ENCODE measurements at regions not wholly inside any gene's neighbourhood (a gene's known extent, or its start where the extent isn't known, plus 50 kb on each side); places are given as distances from the start of the nearest gene placed in this dataset.

GRCh38 chr5:8884029-8884428 lies 661.8 kb downstream of the SEMA5A start:
- H3K9me3 ChIP-seq (ENCODE audit: control insufficient read depth in 1 of 2, low read length in 2 of 2) = peaks cover 0 to 6% of the 10 kb centered on the region in 2 donors
- H3K4me3 ChIP-seq (ENCODE audit: low read depth in 1 of 2, low read length in 2 of 2) = no peak overlapping the region
- H3K4me1 ChIP-seq (ENCODE audit: control insufficient read depth in 1 of 2, insufficient read depth in 2 of 2, low read length in 2 of 2) = no peaks in the 10 kb centered on the region
- H3K27ac ChIP-seq (ENCODE audit: low read length) = no peak overlapping the region
- H3K36me3 ChIP-seq (ENCODE audit: control insufficient read depth in 1 of 2, insufficient read depth in 2 of 2, low read length in 2 of 2) = no peaks in the 10 kb centered on the region
- H3K27me3 ChIP-seq (ENCODE audit: low read depth, low read length) = no peaks in the 10 kb centered on the region

GRCh38 chr5:8892926-8893325 lies 652.9 kb downstream of the SEMA5A start:
- Histone ChIP-seq H3K27ac (ENCODE audit: low read length) (no peak overlapping the region), H3K36me3 (ENCODE audit: control insufficient read depth in 1 of 2, insufficient read depth in 2 of 2, low read length in 2 of 2) (no peaks in the 10 kb centered on the region), H3K4me3 (ENCODE audit: low read depth in 1 of 2, low read length in 2 of 2) (no peak overlapping the region), H3K27me3 (ENCODE audit: low read depth, low read length) (no peaks in the 10 kb centered on the region), H3K4me1 (ENCODE audit: control insufficient read depth in 1 of 2, insufficient read depth in 2 of 2, low read length in 2 of 2) (no peaks in the 10 kb centered on the region), H3K9me3 (ENCODE audit: control insufficient read depth in 1 of 2, low read length in 2 of 2) (no peaks in the 10 kb centered on the region)

- no peaks in the 10 kb centered on the region for H3K4me1 ChIP-seq (ENCODE audit: control insufficient read depth in 1 of 2, insufficient read depth in 2 of 2, low read length in 2 of 2)
- H3K4me3 ChIP-seq (ENCODE audit: low read depth in 1 of 2, low read length in 2 of 2) = no peak overlapping the region
- H3K27me3 ChIP-seq (ENCODE audit: low read depth, low read length) = no peaks in the 10 kb centered on the region
- no peak overlapping the region for H3K27ac ChIP-seq (ENCODE audit: low read length)
- H3K36me3 ChIP-seq (ENCODE audit: control insufficient read depth in 1 of 2, insufficient read depth in 2 of 2, low read length in 2 of 2) = no peaks in the 10 kb centered on the region
- no peaks in the 10 kb centered on the region for H3K9me3 ChIP-seq (ENCODE audit: control insufficient read depth in 1 of 2, low read length in 2 of 2)
These were observed 651.8 kb downstream of the SEMA5A start for GRCh38 chr5:8894031-8894430.

GRCh38 chr5:8895062-8895461 lies 650.8 kb downstream of the SEMA5A start:
- no peaks in the 10 kb centered on the region for H3K27me3 ChIP-seq (ENCODE audit: low read depth, low read length)
- no peaks in the 10 kb centered on the region for H3K36me3 ChIP-seq (ENCODE audit: control insufficient read depth in 1 of 2, insufficient read depth in 2 of 2, low read length in 2 of 2)
- H3K9me3 ChIP-seq (ENCODE audit: control insufficient read depth in 1 of 2, low read length in 2 of 2) = no peaks in the 10 kb centered on the region
- no peaks in the 10 kb centered on the region for H3K4me1 ChIP-seq (ENCODE audit: control insufficient read depth in 1 of 2, insufficient read depth in 2 of 2, low read length in 2 of 2)
- H3K4me3 ChIP-seq (ENCODE audit: low read depth in 1 of 2, low read length in 2 of 2) = no peak overlapping the region
- H3K27ac ChIP-seq (ENCODE audit: low read length) = no peak overlapping the region

- H3K4me1 ChIP-seq (ENCODE audit: control insufficient read depth in 1 of 2, insufficient read depth in 2 of 2, low read length in 2 of 2) = no peaks in the 10 kb centered on the region
- H3K27ac ChIP-seq (ENCODE audit: low read length) = no peak overlapping the region
- no peaks in the 10 kb centered on the region for H3K27me3 ChIP-seq (ENCODE audit: low read depth, low read length)
- no peaks in the 10 kb centered on the region for H3K9me3 ChIP-seq (ENCODE audit: control insufficient read depth in 1 of 2, low read length in 2 of 2)
- no peak overlapping the region for H3K4me3 ChIP-seq (ENCODE audit: low read depth in 1 of 2, low read length in 2 of 2)
- H3K36me3 ChIP-seq (ENCODE audit: control insufficient read depth in 1 of 2, insufficient read depth in 2 of 2, low read length in 2 of 2) = no peaks in the 10 kb centered on the region
These were observed 650.3 kb downstream of the SEMA5A start for GRCh38 chr5:8895599-8895998.

- Histone ChIP-seq H3K4me3 (ENCODE audit: low read depth in 1 of 2, low read length in 2 of 2) (no peak overlapping the region), H3K27me3 (ENCODE audit: low read depth, low read length) (no peaks in the 10 kb centered on the region), H3K27ac (ENCODE audit: low read length) (no peak overlapping the region)
These were observed 648.6 kb downstream of the SEMA5A start for GRCh38 chr5:8897316-8897715.

GRCh38 chr5:8905021-8905420 lies 640.9 kb downstream of the SEMA5A start:
- Histone ChIP-seq H3K9me3 (ENCODE audit: control insufficient read depth in 1 of 2, low read length in 2 of 2) (no peaks in the 10 kb centered on the region), H3K4me1 (ENCODE audit: control insufficient read depth in 1 of 2, insufficient read depth in 2 of 2, low read length in 2 of 2) (no peaks in the 10 kb centered on the region), H3K27me3 (ENCODE audit: low read depth, low read length) (no peaks in the 10 kb centered on the region), H3K36me3 (ENCODE audit: control insufficient read depth in 1 of 2, insufficient read depth in 2 of 2, low read length in 2 of 2) (no peaks in the 10 kb centered on the region), H3K4me3 (ENCODE audit: low read depth in 1 of 2, low read length in 2 of 2) (no peak overlapping the region), H3K27ac (ENCODE audit: low read length) (no peak overlapping the region)

More at GRCh38 chr5:8897316-8897715, 648.6 kb downstream of the SEMA5A start:
- H3K9me3 ChIP-seq (ENCODE audit: control insufficient read depth in 1 of 2, low read length in 2 of 2) = no peaks in the 10 kb centered on the region
- H3K36me3 ChIP-seq (ENCODE audit: control insufficient read depth in 1 of 2, insufficient read depth in 2 of 2, low read length in 2 of 2) = no peaks in the 10 kb centered on the region
- H3K4me1 ChIP-seq (ENCODE audit: control insufficient read depth in 1 of 2, insufficient read depth in 2 of 2, low read length in 2 of 2) = no peaks in the 10 kb centered on the region

GRCh38 chr5:8906303-8906967 lies 639.4 kb downstream of the SEMA5A start:
- Histone ChIP-seq H3K4me3 (ENCODE audit: low read depth in 1 of 2, low read length in 2 of 2) (no peak overlapping the region), H3K36me3 (ENCODE audit: control insufficient read depth in 1 of 2, insufficient read depth in 2 of 2, low read length in 2 of 2) (no peaks in the 10 kb centered on the region), H3K27ac (ENCODE audit: low read length) (no peak overlapping the region), H3K27me3 (ENCODE audit: low read depth, low read length) (no peaks in the 10 kb centered on the region), H3K4me1 (ENCODE audit: control insufficient read depth in 1 of 2, insufficient read depth in 2 of 2, low read length in 2 of 2) (no peaks in the 10 kb centered on the region), H3K9me3 (ENCODE audit: control insufficient read depth in 1 of 2, low read length in 2 of 2) (no peaks in the 10 kb centered on the region)

- no peaks in the 10 kb centered on the region for H3K9me3 ChIP-seq (ENCODE audit: control insufficient read depth in 1 of 2, low read length in 2 of 2)
- H3K4me1 ChIP-seq (ENCODE audit: control insufficient read depth in 1 of 2, insufficient read depth in 2 of 2, low read length in 2 of 2) = no peaks in the 10 kb centered on the region
- no peaks in the 10 kb centered on the region for H3K27me3 ChIP-seq (ENCODE audit: low read depth, low read length)
- no peak overlapping the region for H3K4me3 ChIP-seq (ENCODE audit: low read depth in 1 of 2, low read length in 2 of 2)
- H3K27ac ChIP-seq (ENCODE audit: low read length) = no peak overlapping the region
- no peaks in the 10 kb centered on the region for H3K36me3 ChIP-seq (ENCODE audit: control insufficient read depth in 1 of 2, insufficient read depth in 2 of 2, low read length in 2 of 2)
These were observed 638.6 kb downstream of the SEMA5A start for GRCh38 chr5:8907168-8907868.

GRCh38 chr5:8908055-8908683 lies 637.7 kb downstream of the SEMA5A start:
- no peaks in the 10 kb centered on the region for H3K4me1 ChIP-seq (ENCODE audit: control insufficient read depth in 1 of 2, insufficient read depth in 2 of 2, low read length in 2 of 2)
- H3K27me3 ChIP-seq (ENCODE audit: low read depth, low read length) = no peaks in the 10 kb centered on the region
- no peak overlapping the region for H3K4me3 ChIP-seq (ENCODE audit: low read depth in 1 of 2, low read length in 2 of 2)
- no peak overlapping the region for H3K27ac ChIP-seq (ENCODE audit: low read length)
- no peaks in the 10 kb centered on the region for H3K9me3 ChIP-seq (ENCODE audit: control insufficient read depth in 1 of 2, low read length in 2 of 2)
- no peaks in the 10 kb centered on the region for H3K36me3 ChIP-seq (ENCODE audit: control insufficient read depth in 1 of 2, insufficient read depth in 2 of 2, low read length in 2 of 2)

- no peaks in the 10 kb centered on the region for H3K9me3 ChIP-seq (ENCODE audit: control insufficient read depth in 1 of 2, low read length in 2 of 2)
- no peaks in the 10 kb centered on the region for H3K27me3 ChIP-seq (ENCODE audit: low read depth, low read length)
- no peak overlapping the region for H3K27ac ChIP-seq (ENCODE audit: low read length)
- no peaks in the 10 kb centered on the region for H3K36me3 ChIP-seq (ENCODE audit: control insufficient read depth in 1 of 2, insufficient read depth in 2 of 2, low read length in 2 of 2)
- H3K4me3 ChIP-seq (ENCODE audit: low read depth in 1 of 2, low read length in 2 of 2) = no peak overlapping the region
- no peaks in the 10 kb centered on the region for H3K4me1 ChIP-seq (ENCODE audit: control insufficient read depth in 1 of 2, insufficient read depth in 2 of 2, low read length in 2 of 2)
These were observed 633.8 kb downstream of the SEMA5A start for GRCh38 chr5:8912106-8912505.
